GM12872 (cell line): ENCODE measurements at regions not wholly inside any gene's neighbourhood (a gene's known extent, or its start where the extent isn't known, plus 50 kb on each side); places are given as distances from the start of the nearest gene placed in this dataset.

Experiments used
- TF ChIP-seq, protein P1 (sequence below): IDR thresholded peaks from 3 replicates; pipeline ENCODE4 v1.5.1; 2011; ENCODE audit warnings: low read depth, mild to moderate bottlenecking, low read length, moderate library complexity; ENCODE audit not compliant: insufficient read depth

DNA sequence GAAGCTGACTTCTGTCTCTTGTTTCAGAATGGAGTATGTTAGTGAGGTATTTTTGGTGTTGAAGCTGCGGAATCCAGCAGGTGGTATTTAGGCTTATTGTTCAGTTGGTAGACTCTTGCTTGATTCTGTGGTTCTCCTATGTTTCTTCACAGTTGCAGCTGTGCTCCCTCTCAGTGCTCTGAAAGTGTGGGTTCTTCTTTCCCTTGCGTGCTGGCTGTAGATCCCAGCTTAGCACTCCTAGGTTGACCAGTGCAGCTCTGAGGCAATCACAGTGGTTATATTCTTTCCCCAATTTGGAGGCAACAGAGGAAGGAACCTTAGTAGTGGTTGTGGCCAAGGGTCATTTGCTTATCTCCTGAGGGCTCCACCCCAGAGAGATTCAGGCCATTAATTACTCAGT, 269.2 kb upstream of the NRIP1 start:
- TF ChIP-seq, protein P1, sequence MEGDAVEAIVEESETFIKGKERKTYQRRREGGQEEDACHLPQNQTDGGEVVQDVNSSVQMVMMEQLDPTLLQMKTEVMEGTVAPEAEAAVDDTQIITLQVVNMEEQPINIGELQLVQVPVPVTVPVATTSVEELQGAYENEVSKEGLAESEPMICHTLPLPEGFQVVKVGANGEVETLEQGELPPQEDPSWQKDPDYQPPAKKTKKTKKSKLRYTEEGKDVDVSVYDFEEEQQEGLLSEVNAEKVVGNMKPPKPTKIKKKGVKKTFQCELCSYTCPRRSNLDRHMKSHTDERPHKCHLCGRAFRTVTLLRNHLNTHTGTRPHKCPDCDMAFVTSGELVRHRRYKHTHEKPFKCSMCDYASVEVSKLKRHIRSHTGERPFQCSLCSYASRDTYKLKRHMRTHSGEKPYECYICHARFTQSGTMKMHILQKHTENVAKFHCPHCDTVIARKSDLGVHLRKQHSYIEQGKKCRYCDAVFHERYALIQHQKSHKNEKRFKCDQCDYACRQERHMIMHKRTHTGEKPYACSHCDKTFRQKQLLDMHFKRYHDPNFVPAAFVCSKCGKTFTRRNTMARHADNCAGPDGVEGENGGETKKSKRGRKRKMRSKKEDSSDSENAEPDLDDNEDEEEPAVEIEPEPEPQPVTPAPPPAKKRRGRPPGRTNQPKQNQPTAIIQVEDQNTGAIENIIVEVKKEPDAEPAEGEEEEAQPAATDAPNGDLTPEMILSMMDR: no peak

DNA sequence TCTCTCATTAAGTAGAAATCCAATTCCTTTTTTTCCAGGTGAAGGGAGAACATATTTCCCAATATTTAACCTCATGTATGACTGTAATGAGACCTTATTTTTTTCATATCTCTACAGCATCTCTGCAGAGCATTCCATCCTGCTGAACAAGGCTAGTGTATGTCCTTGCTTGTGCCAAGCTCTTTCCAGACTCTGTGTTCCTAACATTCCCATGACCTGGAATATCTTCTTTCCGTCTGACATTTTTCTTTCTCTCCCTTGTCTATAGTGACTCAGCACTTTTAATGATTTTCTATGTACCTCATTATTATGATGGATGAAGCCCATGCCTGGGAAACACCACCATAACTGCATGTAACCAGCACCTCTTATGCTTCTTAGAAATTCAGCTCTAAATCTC, 278.3 kb upstream of the NRIP1 start:
- TF ChIP-seq, protein P1: no peak

- TF ChIP-seq, protein P1: no peak
Measured at GRCh38 chr21:15352009-15352408, 287.2 kb upstream of the NRIP1 start.

DNA sequence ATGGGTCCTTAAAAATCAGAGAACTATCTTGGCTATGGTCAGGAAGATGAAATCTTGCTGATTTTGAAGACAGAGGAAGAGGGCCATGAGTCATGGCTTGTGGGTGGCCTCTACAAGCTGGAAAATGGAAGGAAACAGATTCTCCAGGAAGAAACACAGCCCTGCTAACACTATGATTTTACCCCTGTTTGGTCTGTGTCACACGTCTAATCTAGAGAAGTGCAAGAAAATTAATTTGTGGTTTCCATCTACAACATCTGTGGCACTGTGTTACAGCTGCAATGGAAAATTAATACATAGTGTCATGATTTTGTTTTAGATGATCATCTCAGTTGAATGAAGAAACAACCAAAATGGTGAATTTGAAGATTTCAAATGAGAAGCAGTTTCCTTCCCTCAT, 288.7 kb upstream of the NRIP1 start:
- TF ChIP-seq, protein P1: no peak

DNA sequence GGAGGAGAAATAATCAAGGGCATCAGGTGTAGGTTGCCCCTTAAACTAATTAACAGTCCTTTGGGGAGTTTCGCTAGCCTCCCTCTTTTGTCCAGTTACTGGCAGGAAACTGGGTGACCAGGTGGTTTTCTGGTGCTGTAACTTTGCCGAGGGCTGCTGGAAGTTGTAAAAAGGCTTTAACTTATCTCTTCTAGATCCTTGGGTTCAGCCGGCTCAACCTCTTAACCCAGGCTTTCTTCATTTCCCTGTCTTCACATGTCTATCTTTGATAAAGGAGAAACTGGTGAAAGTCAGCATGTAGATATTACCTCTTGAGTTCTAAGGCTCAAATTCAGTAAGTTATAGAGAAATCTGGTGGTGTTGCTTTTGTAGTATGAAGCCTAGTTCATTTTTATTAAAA, 289.7 kb upstream of the NRIP1 start:
- TF ChIP-seq, protein P1: no peak

DNA sequence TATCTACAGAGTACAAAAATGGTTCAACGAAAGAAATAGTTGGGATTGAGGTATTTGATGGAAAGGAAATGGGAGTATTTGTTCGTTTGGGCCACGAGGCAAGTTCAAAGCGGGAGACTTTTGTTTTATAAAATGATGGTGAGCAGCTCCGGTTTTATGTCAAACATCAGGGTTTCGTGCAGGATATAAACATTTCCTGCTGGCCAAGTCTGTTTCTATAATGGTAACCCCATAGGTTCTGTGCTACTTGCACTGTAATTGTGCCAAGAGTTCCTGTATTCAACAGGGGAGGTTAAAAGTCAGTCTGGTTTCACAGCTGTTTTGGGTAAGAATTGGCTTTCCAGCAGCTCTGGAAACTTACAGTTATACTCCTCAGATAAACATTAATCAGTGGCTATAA, 290.3 kb upstream of the NRIP1 start:
- TF ChIP-seq, protein P1: no peak

- TF ChIP-seq, protein P1: no peak
Measured at GRCh38 chr21:15359251-15359650, 294.5 kb upstream of the NRIP1 start.

- TF ChIP-seq, protein P1: no peak
Measured at GRCh38 chr21:15362458-15362857, 297.7 kb upstream of the NRIP1 start.
